ENCODE measurements at regions not wholly inside any gene's neighbourhood (a gene's known extent, or its start where the extent isn't known, plus 50 kb on each side); places are given as distances from the start of the nearest gene placed in this dataset.

- H3K27me3 ChIP-seq: no peaks in the 10 kb centered on the region
- no peak overlapping the region for H3K4me3 ChIP-seq
- H3K36me3 ChIP-seq: no peaks in the 10 kb centered on the region
- no peak for DNase-seq (ENCODE audit: low spot score in 2 of 2)
- H3K4me1 ChIP-seq: no peaks in the 10 kb centered on the region
- WGBS: 83% methylated on average over 2 of the region's 2 CpGs
- no peak overlapping the region for H3K27ac ChIP-seq
- no peak for TF ChIP-seq CTCF (IDR thresholded peaks at IDR 0.05)
- TF ChIP-seq POLR2A (IDR thresholded peaks at IDR 0.05): no peak
- TF ChIP-seq EP300 (IDR thresholded peaks at IDR 0.05): no peak
- TF ChIP-seq POLR2AphosphoS5 (IDR thresholded peaks at IDR 0.05): no peak
- H3K9me3 ChIP-seq: no peaks in the 10 kb centered on the region
Measured at GRCh38 chr4:138062929-138063328, 179.2 kb downstream of the SLC7A11 start.

GRCh38 chr4:138056541-138056940 lies 185.6 kb downstream of the SLC7A11 start:
- H3K36me3 ChIP-seq: no peaks in the 10 kb centered on the region
- H3K27me3 ChIP-seq: no peaks in the 10 kb centered on the region
- peaks cover 8% of the 10 kb centered on the region for H3K4me1 ChIP-seq
- no peak overlapping the region for H3K4me3 ChIP-seq
- no peak for TF ChIP-seq POLR2A (IDR thresholded peaks at IDR 0.05)
- no peak for TF ChIP-seq EP300 (IDR thresholded peaks at IDR 0.05)
- TF ChIP-seq POLR2AphosphoS5 (IDR thresholded peaks at IDR 0.05): no peak
- TF ChIP-seq CTCF (IDR thresholded peaks at IDR 0.05): no peak
- H3K9me3 ChIP-seq: no peaks in the 10 kb centered on the region
- WGBS: 66% methylated on average over 2 of the region's 2 CpGs
- no peak for DNase-seq (ENCODE audit: low spot score in 2 of 2)
- H3K27ac ChIP-seq: no peak overlapping the region

- Histone ChIP-seq H3K9me3 (no peaks in the 10 kb centered on the region), H3K4me1 (peaks cover 8% of the 10 kb centered on the region), H3K4me3 (no peak overlapping the region), H3K36me3 (no peaks in the 10 kb centered on the region), H3K27me3 (no peaks in the 10 kb centered on the region), H3K27ac (no peak overlapping the region)
- 74% methylated on average over 2 of the region's 2 CpGs for WGBS
- no peak for DNase-seq (ENCODE audit: low spot score in 2 of 2)
- TF ChIP-seq EP300 (IDR thresholded peaks at IDR 0.05): no peak
- TF ChIP-seq CTCF (IDR thresholded peaks at IDR 0.05): no peak
- TF ChIP-seq POLR2AphosphoS5 (IDR thresholded peaks at IDR 0.05): no peak
- TF ChIP-seq POLR2A (IDR thresholded peaks at IDR 0.05): no peak
Measured at GRCh38 chr4:138055890-138056289, 186.3 kb downstream of the SLC7A11 start.

- no peak overlapping the region for H3K27ac ChIP-seq
- H3K27me3 ChIP-seq: no peaks in the 10 kb centered on the region
- DNase-seq (ENCODE audit: low spot score in 2 of 2): no peak
- no peaks in the 10 kb centered on the region for H3K36me3 ChIP-seq
- no peak overlapping the region for H3K4me3 ChIP-seq
- no peaks in the 10 kb centered on the region for H3K9me3 ChIP-seq
- TF ChIP-seq CTCF (IDR thresholded peaks at IDR 0.05) (no peak), EP300 (IDR thresholded peaks at IDR 0.05) (no peak), POLR2AphosphoS5 (IDR thresholded peaks at IDR 0.05) (no peak), POLR2A (IDR thresholded peaks at IDR 0.05) (no peak)
- 38% methylated on average over 5 of the region's 5 CpGs for WGBS
- H3K4me1 ChIP-seq: peaks cover 8% of the 10 kb centered on the region
Measured at GRCh38 chr4:138053641-138054301, 188.4 kb downstream of the SLC7A11 start.

GRCh38 chr4:138052806-138053632 lies 189.1 kb downstream of the SLC7A11 start:
- 86% methylated on average over 17 of the region's 31 CpGs for WGBS
- Histone ChIP-seq H3K36me3 (no peaks in the 10 kb centered on the region), H3K27ac (no peak overlapping the region), H3K4me1 (peaks cover 8% of the 10 kb centered on the region), H3K4me3 (no peak overlapping the region), H3K9me3 (no peaks in the 10 kb centered on the region), H3K27me3 (no peaks in the 10 kb centered on the region)
- DNase-seq (ENCODE audit: low spot score in 2 of 2): no peak
- TF ChIP-seq CTCF (IDR thresholded peaks at IDR 0.05) (no peak), POLR2A (IDR thresholded peaks at IDR 0.05) (no peak), EP300 (IDR thresholded peaks at IDR 0.05) (no peak), POLR2AphosphoS5 (IDR thresholded peaks at IDR 0.05) (no peak)

All from suprapubic skin (tissue), 4 donors.